OCI-LY1 (cell line): ENCODE measurements at regions not wholly inside any gene's neighbourhood (a gene's known extent, or its start where the extent isn't known, plus 50 kb on each side); places are given as distances from the start of the nearest gene placed in this dataset.

Source experiments
- CTCF ChIP-seq: fragments of 200-600 bp; sonication (generic), shearing (Covaris generic); IDR thresholded peaks from 2 replicates; pipeline ENCODE4 v1.5.1; 2017; ENCODE audit warnings: mild to moderate bottlenecking, antibody characterized with exemption, low read length, moderate library complexity, mixed read lengths
- EZH2 ChIP-seq: fragments of 200-600 bp; sonication (generic), shearing (Covaris generic); IDR thresholded peaks from 2 replicates; pipeline ENCODE4 v1.8.0; 2017; ENCODE audit warnings: borderline replicate concordance, mixed run types, mild to moderate bottlenecking, antibody characterized with exemption, low read length, moderate library complexity, mixed read lengths

DNA sequence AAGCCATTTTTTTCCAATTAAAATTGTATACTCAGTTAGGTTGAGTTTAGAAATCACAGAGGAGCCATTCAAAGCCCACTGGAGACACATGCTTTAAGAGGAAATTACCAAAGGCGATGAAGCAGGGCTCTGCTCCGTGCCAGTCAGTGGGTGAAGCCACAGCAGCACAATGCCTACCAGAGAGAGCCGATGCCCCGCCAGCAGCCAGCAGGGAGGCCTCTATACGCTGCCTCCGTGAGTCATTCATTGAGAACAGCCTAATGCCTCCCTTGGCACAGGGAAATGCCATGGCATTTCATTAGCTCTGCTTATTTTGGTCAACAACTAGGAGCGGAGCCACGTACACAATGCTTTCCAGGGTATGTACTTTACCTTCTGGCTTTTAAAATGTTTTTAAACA lies 197.8 kb upstream of the FRMD6 start:
- TF ChIP-seq CTCF (no peak), EZH2 (no peak)
